Astrocyte of the spinal cord (primary cell): ENCODE measurements at regions not wholly inside any gene's neighbourhood (a gene's known extent, or its start where the extent isn't known, plus 50 kb on each side); places are given as distances from the start of the nearest gene placed in this dataset.

Source experiments
- DNase-seq: peaks from one replicate; pipeline ENCODE4 v3.0.0; 2011; ENCODE audit warnings: low read depth, low spot score
- H3K4me3 ChIP-seq: 2 replicates; pipeline ENCODE4 v1.5.1; 2011; ENCODE audit warnings: low read depth, mild to moderate bottlenecking, low read length, moderate library complexity
- in situ Hi-C: cut with HindIII; loops from 2 replicates; pipeline ENCODE4 v1.10.0; 2017; ENCODE audit warnings: low sequenced_read_pairs
- TF ChIP-seq, protein P1 (sequence below): IDR thresholded peaks from 2 replicates; pipeline ENCODE4 v1.5.1; 2012; ENCODE audit warnings: low read depth, mild to moderate bottlenecking, low read length, inconsistent platforms

DNA sequence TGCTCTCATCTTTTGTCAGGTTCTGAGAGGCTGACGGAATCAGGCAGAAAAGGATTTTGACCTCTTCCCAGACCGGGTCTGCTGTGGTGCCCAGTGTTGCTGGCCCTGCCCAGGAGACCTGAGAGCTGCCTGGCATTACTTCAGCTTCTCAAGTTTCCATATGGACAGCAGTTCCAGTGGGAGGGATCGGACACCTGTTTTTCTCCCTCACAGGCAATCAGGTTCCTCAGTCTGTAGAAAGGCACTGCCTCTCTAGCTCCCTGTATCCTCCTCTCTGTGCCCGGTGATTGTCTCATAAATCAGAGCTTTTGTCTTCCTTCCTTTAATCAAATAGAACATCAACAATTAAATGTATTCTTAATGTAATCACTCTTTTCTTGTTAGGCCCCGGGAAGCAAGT, 198.7 kb downstream of the SEMA6A start:
- no peak overlapping the region for H3K4me3 ChIP-seq
- in situ Hi-C loops: no loop called here
- no peak for DNase-seq
- TF ChIP-seq, protein P1, sequence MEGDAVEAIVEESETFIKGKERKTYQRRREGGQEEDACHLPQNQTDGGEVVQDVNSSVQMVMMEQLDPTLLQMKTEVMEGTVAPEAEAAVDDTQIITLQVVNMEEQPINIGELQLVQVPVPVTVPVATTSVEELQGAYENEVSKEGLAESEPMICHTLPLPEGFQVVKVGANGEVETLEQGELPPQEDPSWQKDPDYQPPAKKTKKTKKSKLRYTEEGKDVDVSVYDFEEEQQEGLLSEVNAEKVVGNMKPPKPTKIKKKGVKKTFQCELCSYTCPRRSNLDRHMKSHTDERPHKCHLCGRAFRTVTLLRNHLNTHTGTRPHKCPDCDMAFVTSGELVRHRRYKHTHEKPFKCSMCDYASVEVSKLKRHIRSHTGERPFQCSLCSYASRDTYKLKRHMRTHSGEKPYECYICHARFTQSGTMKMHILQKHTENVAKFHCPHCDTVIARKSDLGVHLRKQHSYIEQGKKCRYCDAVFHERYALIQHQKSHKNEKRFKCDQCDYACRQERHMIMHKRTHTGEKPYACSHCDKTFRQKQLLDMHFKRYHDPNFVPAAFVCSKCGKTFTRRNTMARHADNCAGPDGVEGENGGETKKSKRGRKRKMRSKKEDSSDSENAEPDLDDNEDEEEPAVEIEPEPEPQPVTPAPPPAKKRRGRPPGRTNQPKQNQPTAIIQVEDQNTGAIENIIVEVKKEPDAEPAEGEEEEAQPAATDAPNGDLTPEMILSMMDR: no peak

DNA sequence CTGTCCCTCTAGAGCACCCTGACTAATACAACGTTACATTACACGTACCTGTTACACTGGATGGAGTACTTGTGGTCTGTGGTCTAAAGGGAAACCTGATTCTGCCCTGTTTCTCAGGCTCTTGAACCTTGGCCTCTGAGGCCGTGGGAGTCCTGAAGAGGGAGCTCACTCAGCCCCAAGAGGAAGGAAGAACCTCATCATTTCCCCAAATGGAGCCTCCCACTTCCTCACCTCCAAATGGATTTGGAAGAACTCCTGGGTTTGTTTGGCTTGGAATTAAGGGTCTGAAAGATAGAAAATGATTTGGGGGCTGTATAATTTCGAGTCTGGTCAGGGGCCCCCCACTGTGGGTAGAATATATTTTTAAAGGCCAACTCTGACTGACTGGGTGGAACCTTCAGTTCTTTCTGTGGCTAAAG, 200.2 kb downstream of the SEMA6A start:
- no peak for DNase-seq
- TF ChIP-seq, protein P1: no peak
- H3K4me3 ChIP-seq: no peak overlapping the region
- in situ Hi-C loops: no loop called here

DNA sequence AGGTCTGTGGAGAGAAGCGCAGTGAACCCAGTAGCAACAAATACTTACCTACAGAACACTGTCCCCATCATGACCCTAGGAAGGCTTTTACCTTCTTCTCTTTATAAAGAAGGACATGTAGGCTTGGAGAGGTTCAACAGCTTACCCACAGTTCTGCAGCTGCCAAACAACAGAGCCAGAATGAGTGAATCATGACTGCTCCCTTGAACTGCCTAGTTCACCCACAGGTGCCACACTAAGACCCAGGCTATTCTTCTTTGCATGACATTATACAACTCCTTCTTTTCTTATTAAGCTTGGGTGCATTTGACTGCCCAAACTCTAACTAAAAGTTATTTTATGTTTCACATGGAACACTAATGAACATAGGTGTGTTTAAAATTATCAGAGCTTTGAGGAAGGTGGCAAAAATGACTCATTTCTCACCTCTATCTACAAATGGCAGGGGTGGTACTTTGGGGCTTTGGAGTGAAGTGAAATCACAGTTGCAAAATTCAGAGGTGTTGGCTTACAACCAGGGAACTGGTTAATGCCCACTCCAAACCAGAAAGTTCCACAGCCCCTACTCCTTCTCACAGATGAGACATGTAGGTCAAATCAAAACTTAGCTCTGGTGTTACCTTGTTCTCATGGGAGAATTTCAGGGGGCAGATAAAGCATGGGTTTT, 201.6 kb downstream of the SEMA6A start:
- in situ Hi-C loops: no loop called here
- H3K4me3 ChIP-seq: no peak overlapping the region
- TF ChIP-seq, protein P1: no peak
- no peak for DNase-seq

DNA sequence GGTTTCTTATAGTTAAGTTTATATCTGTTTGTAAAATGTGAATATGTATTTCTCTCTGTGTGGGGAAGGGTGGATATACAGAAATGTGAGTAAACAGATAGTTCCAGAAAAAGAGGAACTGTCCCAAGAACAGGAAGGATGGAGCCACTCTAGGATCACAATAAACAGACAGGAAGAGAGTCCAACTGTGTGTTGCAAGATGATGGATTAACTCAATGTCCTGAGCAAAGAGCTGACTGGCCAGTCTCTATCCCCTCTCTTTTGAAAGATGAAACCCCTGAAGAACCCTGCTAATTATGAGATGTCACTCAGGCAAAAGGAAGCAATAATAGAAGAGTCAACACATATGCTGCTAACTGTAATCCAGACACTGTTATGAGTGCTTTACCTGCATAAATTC, 202.7 kb downstream of the SEMA6A start:
- DNase-seq: no peak
- TF ChIP-seq, protein P1: no peak
- in situ Hi-C loops: no loop called here
- no peak overlapping the region for H3K4me3 ChIP-seq

DNA sequence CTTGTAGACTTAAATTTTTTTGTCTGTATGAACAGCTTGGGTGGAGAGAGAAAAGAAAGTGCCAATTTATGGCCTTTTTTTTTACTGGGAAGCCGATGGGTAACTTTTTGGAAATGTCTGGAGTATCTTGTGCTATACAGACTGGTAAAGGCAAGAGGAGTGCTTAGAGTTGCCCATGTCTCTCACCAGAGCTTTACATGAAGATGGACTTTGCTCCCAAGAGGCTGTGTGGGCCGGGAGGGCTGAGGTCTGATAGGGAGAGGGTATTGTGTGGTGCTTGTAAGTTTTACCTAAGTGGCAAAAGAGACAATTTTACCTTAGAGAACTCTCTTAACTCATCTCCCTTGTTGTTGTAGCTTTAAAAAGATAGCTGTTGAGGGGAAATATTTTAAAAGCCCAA, 203.2 kb downstream of the SEMA6A start:
- in situ Hi-C loops: no loop called here

DNA sequence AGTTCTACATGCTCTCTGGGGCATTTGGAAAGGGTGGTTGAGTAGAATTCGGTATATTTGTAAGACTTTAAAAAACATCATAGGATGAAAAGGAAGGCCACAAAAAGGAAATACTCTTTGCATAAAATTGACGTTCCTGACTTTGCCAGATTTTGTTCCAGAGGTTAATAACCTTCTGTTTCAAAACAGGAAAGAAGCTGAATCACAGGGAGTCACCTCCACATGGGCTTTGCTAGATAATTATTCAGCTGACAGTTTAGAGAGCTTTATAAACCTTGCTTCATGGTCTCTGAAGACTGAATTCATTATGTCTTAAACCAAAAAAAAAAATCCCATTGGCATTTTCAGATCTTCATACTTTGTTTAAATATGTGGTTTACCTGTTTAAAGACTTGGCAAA, 203.7 kb downstream of the SEMA6A start:
- DNase-seq: peak; percentile 44
- no peak overlapping the region for H3K4me3 ChIP-seq
- TF ChIP-seq, protein P1: no peak
- in situ Hi-C loops: no loop called here

More for the DNA sequence above, 203.2 kb downstream of the SEMA6A start:
- DNase-seq: no peak
- no peak overlapping the region for H3K4me3 ChIP-seq
- TF ChIP-seq, protein P1: no peak
